ENCODE measurements at regions not wholly inside any gene's neighbourhood (a gene's known extent, or its start where the extent isn't known, plus 50 kb on each side); places are given as distances from the start of the nearest gene placed in this dataset.

DNA sequence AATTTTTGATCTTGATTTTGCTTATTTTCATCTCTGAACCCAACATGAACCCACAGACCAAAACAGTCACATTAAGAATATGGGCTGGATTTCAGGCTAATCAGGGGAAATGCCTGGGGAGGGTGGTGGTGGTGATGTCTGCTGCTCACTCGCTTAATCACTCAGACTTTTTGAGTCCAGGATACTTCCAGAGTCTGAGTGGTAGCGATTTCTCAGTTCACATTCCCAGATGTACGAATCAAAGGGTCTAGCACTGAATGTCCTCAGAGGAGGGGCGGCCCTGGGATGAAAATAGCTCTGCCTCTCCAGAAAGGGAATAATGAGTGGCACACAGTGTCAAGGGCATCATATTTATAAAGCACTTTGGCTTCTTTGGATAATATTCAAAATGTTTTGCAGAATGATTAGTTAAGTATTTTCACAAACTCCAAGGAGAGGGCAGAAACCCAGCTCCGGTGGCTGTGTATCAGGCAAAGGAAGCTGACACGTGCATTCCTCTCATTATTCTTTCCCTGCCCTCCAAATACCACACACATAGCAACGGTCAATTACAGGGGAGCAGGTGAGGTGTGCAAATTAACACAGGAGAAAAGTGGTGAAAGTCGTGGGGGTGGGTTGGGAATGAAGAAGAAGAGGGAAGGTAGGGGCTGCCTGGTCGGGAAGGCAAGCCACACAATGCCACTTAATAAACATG is 345.2 kb upstream of the RSPO3 start:
- no peak overlapping the region for H3K27ac ChIP-seq
- H3K4me3 ChIP-seq (ENCODE audit: low read depth in 1 of 2, low read length in 1 of 2), result no peak overlapping the region
- TF ChIP-seq, protein P1, sequence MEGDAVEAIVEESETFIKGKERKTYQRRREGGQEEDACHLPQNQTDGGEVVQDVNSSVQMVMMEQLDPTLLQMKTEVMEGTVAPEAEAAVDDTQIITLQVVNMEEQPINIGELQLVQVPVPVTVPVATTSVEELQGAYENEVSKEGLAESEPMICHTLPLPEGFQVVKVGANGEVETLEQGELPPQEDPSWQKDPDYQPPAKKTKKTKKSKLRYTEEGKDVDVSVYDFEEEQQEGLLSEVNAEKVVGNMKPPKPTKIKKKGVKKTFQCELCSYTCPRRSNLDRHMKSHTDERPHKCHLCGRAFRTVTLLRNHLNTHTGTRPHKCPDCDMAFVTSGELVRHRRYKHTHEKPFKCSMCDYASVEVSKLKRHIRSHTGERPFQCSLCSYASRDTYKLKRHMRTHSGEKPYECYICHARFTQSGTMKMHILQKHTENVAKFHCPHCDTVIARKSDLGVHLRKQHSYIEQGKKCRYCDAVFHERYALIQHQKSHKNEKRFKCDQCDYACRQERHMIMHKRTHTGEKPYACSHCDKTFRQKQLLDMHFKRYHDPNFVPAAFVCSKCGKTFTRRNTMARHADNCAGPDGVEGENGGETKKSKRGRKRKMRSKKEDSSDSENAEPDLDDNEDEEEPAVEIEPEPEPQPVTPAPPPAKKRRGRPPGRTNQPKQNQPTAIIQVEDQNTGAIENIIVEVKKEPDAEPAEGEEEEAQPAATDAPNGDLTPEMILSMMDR (IDR thresholded peaks at IDR 0.05), result no peak

DNA sequence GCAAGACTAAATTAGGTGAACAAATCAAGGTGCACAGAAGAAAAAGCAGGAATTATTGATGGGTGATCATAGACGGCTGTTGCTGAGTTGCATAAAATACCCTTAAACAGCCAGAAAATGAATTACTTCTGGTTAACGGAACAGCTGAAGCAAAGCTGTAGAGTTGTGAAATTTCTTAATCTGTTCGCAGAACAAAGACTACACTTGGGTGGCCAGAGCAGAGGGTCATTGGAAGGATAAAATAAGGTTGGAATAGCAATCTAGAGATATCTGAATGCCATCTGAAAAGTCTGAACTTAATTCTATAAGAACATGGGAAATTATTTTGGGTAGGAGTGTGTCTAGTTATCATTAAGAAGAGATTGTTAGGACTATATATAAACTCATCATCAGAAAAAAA is 339.1 kb upstream of the RSPO3 start:
- no peaks in the 10 kb centered on the region for H3K9me3 ChIP-seq
- no peaks in the 10 kb centered on the region for H3K4me1 ChIP-seq (ENCODE audit: control insufficient read depth in 1 of 2, insufficient read depth in 1 of 2, low read depth in 1 of 2, low read length in 1 of 2)
- no peaks in the 10 kb centered on the region for H3K36me3 ChIP-seq
- H3K4me3 ChIP-seq (ENCODE audit: low read depth in 1 of 2, low read length in 1 of 2), result no peak overlapping the region
- no peak overlapping the region for H3K27ac ChIP-seq
- TF ChIP-seq, protein P1 (IDR thresholded peaks at IDR 0.05), result no peak
- no peaks in the 10 kb centered on the region for H3K27me3 ChIP-seq

More for the DNA sequence above, 345.2 kb upstream of the RSPO3 start:
- Histone ChIP-seq H3K27me3 (peaks cover 5% of the 10 kb centered on the region), H3K36me3 (no peaks in the 10 kb centered on the region), H3K9me3 (no peaks in the 10 kb centered on the region), H3K4me1 (ENCODE audit: control insufficient read depth in 1 of 2, insufficient read depth in 1 of 2, low read depth in 1 of 2, low read length in 1 of 2) (no peaks in the 10 kb centered on the region)

DNA sequence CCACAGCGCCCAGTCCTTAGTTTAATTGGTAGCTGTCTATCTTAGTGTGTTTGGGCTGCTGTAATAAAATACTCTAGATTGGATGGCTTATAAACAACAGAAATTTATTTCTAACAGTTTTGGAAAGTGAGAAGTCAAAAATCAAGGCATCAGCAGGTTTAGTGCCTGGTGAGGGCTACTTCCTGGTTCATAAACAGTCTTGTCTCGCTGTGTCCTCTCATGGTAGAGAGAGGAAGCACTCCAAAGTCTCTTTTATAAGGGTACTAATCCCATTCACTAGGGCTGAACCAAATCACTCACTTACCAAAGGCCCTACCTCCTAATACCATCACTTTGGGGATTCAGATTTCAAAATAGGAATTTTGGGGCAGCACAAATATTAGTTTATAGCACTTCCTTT is 336.9 kb upstream of the RSPO3 start:
- Histone ChIP-seq H3K4me3 (ENCODE audit: low read depth in 1 of 2, low read length in 1 of 2) (no peak overlapping the region), H3K36me3 (no peaks in the 10 kb centered on the region), H3K27ac (no peak overlapping the region), H3K27me3 (no peaks in the 10 kb centered on the region), H3K9me3 (no peaks in the 10 kb centered on the region), H3K4me1 (ENCODE audit: control insufficient read depth in 1 of 2, insufficient read depth in 1 of 2, low read depth in 1 of 2, low read length in 1 of 2) (no peaks in the 10 kb centered on the region)
- TF ChIP-seq, protein P1 (IDR thresholded peaks at IDR 0.05), result no peak

DNA sequence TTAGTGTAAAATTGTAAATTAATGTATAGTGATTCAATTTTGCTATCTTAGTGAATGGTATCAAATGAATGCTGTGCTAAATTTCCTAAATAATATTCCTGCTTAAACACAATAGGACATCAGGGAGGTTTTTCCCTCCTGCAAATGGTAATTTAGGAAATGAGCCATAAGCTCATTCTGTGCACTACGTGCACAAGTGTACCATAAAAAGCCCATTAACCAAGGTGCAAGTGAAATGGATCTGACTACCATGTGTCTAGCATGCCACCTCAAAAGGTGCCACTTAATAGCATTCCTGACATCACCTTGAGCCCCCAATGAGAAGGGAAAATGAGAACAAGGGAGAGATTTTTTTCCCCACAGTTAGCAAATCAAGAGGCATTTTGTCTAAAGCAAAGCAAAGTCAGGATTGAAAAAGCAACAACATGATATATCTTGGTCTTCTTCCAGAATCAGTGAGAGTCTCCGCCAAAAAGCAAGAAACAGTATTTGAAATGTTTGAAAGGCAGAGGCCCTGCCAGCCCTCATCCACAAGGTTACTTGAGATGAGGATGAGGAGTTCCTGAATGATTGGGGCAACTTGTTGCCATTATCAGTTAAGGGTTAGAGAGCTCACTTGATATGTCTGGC is 334.2 kb upstream of the RSPO3 start:
- H3K27ac ChIP-seq, result no peak overlapping the region
- no peaks in the 10 kb centered on the region for H3K27me3 ChIP-seq
- no peak overlapping the region for H3K4me3 ChIP-seq (ENCODE audit: low read depth in 1 of 2, low read length in 1 of 2)
- TF ChIP-seq, protein P1 (IDR thresholded peaks at IDR 0.05), result no peak
- no peaks in the 10 kb centered on the region for H3K36me3 ChIP-seq
- H3K4me1 ChIP-seq (ENCODE audit: control insufficient read depth in 1 of 2, insufficient read depth in 1 of 2, low read depth in 1 of 2, low read length in 1 of 2), result no peaks in the 10 kb centered on the region
- no peaks in the 10 kb centered on the region for H3K9me3 ChIP-seq

DNA sequence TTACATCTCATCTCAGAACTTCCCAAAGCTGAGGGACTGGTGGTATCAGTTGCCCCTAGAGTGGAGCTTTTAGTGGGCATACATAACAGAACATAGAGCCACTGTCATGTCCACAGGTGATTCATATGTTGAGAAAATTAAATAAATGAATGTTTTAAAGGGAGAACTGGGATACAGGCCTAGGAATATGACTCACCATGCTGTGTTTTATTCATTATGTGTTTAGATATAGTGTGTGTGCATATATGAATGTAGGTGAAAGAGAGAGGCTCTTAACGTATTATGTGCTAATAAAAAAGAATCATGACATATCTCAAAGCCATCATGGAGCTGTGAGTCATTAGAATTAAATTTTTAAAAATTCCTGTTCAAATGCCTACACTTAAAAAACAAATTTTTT is 332.2 kb upstream of the RSPO3 start:
- TF ChIP-seq, protein P1 (IDR thresholded peaks at IDR 0.05), result no peak
- Histone ChIP-seq H3K36me3 (no peaks in the 10 kb centered on the region), H3K4me3 (ENCODE audit: low read depth in 1 of 2, low read length in 1 of 2) (no peak overlapping the region), H3K27ac (no peak overlapping the region), H3K9me3 (no peaks in the 10 kb centered on the region), H3K4me1 (ENCODE audit: control insufficient read depth in 1 of 2, insufficient read depth in 1 of 2, low read depth in 1 of 2, low read length in 1 of 2) (no peaks in the 10 kb centered on the region), H3K27me3 (no peaks in the 10 kb centered on the region)

All from neutrophil (primary cell).